GM19023 (cell line): ENCODE measurements at regions not wholly inside any gene's neighbourhood (a gene's known extent, or its start where the extent isn't known, plus 50 kb on each side); places are given as distances from the start of the nearest gene placed in this dataset.
A peak's percentile ranks its signal among the peaks of the same experiment; 100 is the strongest.
"Not testable (repeated sequence)": the region's sequence is repeated elsewhere in the genome, so short reads cannot be mapped to it uniquely, and the experiment has no call there.

ENCODE experiments used
- ATAC-seq: cut with Tn5 transposase; IDR thresholded peaks from one replicate; pipeline ENCODE4 v1.9.1; 2021; ENCODE audit warnings: mild to moderate bottlenecking, moderate library complexity; ENCODE audit not compliant: unreplicated experiment

- ATAC-seq = no peak
Measured at GRCh38 chr6:62889240-62889639, 322.0 kb upstream of the FKBP1C start.

GRCh38 chr6:62891065-62891647, 320.1 kb upstream of the FKBP1C start:
- ATAC-seq = no peak

GRCh38 chr6:62894114-62894513, 317.2 kb upstream of the FKBP1C start:
- no peak for ATAC-seq

GRCh38 chr6:62903266-62903665, 308.0 kb upstream of the FKBP1C start:
- ATAC-seq = no peak

- no peak for ATAC-seq
Measured at GRCh38 chr6:62904687-62905086, 306.6 kb upstream of the FKBP1C start.

GRCh38 chr6:62914530-62914929, 296.7 kb upstream of the FKBP1C start:
- ATAC-seq = no peak

GRCh38 chr6:62923728-62924127, 287.5 kb upstream of the FKBP1C start:
- ATAC-seq = no peak

GRCh38 chr6:62940848-62941247, 270.4 kb upstream of the FKBP1C start:
- ATAC-seq = no peak

GRCh38 chr6:62942000-62942399, 269.3 kb upstream of the FKBP1C start:
- ATAC-seq = no peak

- no peak for ATAC-seq
Measured at GRCh38 chr6:62968834-62969233, 242.4 kb upstream of the FKBP1C start.

- ATAC-seq = no peak
Measured at GRCh38 chr6:62971976-62972658, 239.2 kb upstream of the FKBP1C start.

GRCh38 chr6:62974452-62974851, 236.8 kb upstream of the FKBP1C start:
- ATAC-seq = peak; percentile 61

- ATAC-seq = no peak
Measured at GRCh38 chr6:62976566-62976965, 234.7 kb upstream of the FKBP1C start.

- peak; percentile 43 for ATAC-seq
Measured at GRCh38 chr6:62978920-62979319, 232.3 kb upstream of the FKBP1C start.

- no peak for ATAC-seq
Measured at GRCh38 chr6:62980093-62980492, 231.2 kb upstream of the FKBP1C start.

- ATAC-seq = no peak
Measured at GRCh38 chr6:62980724-62981123, 230.5 kb upstream of the FKBP1C start.

GRCh38 chr6:62982951-62983350, 228.3 kb upstream of the FKBP1C start:
- ATAC-seq = no peak

- not testable (repeated sequence) for ATAC-seq
Measured at GRCh38 chr6:62991696-62992095, 219.6 kb upstream of the FKBP1C start.

GRCh38 chr6:62993951-62994350, 217.3 kb upstream of the FKBP1C start:
- ATAC-seq = no peak

- no peak for ATAC-seq
Measured at GRCh38 chr6:62998022-62998421, 213.2 kb upstream of the FKBP1C start.

- ATAC-seq = not testable (repeated sequence)
Measured at GRCh38 chr6:62999242-62999641, 212.0 kb upstream of the FKBP1C start.

- ATAC-seq = no peak
Measured at GRCh38 chr6:62999796-63000195, 211.5 kb upstream of the FKBP1C start.

- ATAC-seq = not testable (repeated sequence)
Measured at GRCh38 chr6:63006018-63006417, 205.3 kb upstream of the FKBP1C start.
